Liver (tissue), 3 donors: ENCODE measurements at regions not wholly inside any gene's neighbourhood (a gene's known extent, or its start where the extent isn't known, plus 50 kb on each side); places are given as distances from the start of the nearest gene placed in this dataset.

Experiments used
- CTCF ChIP-seq: fragments of 150-350 bp; IDR thresholded peaks from 2 replicates; pipeline ENCODE4 v1.5.1; 2017; ENCODE audit warnings: improper control_type of control experiment, low read depth, low read length; ENCODE audit not compliant: missing input control
- EGR1 ChIP-seq, 2 donors: IDR thresholded peaks; 2 replicates each; pipeline ENCODE4 v1.6.1; 2016 to 2018; ENCODE audit warnings: antibody characterized with exemption in 2 of 2, low read depth in 2 of 2
- FOXA1 ChIP-seq: IDR thresholded peaks from 2 replicates; pipeline ENCODE4 v1.6.1; 2016; ENCODE audit warnings: antibody characterized with exemption
- GABPA ChIP-seq, 2 donors: IDR thresholded peaks in 1 of 2; conservative IDR thresholded peaks in 1 of 2; 2 replicates each; pipeline ENCODE4 v1.6.1; 2016; ENCODE audit warnings: antibody characterized with exemption in 2 of 2, mild to moderate bottlenecking in 1 of 2, moderate library complexity in 1 of 2
- HNF4A ChIP-seq, 2 donors: conservative IDR thresholded peaks; 2 replicates each; pipeline ENCODE4 v1.6.1; 2016; ENCODE audit warnings: antibody characterized with exemption in 2 of 2, mild to moderate bottlenecking in 2 of 2
- JUND ChIP-seq, 2 donors: IDR thresholded peaks; 2 replicates each; pipeline ENCODE4 v1.6.1; 2016; ENCODE audit warnings: antibody characterized with exemption in 2 of 2
- MAX ChIP-seq: IDR thresholded peaks from 2 replicates; pipeline ENCODE4 v1.6.1; 2016; ENCODE audit warnings: antibody characterized with exemption
- NR2F2 ChIP-seq: IDR thresholded peaks from 2 replicates; pipeline ENCODE4 v1.6.1; 2016; ENCODE audit warnings: antibody characterized with exemption
- RAD21 ChIP-seq, 2 donors: IDR thresholded peaks; 2 replicates each; pipeline ENCODE4 v1.6.1; 2016; ENCODE audit warnings: antibody characterized with exemption in 2 of 2, mild to moderate bottlenecking in 2 of 2
- RXRA ChIP-seq, 2 donors: IDR thresholded peaks; 2 replicates each; pipeline ENCODE4 v1.6.1; 2017 to 2018; ENCODE audit warnings: antibody characterized with exemption in 2 of 2, mild to moderate bottlenecking in 1 of 2
- YY1 ChIP-seq: IDR thresholded peaks from 2 replicates; pipeline ENCODE4 v1.6.1; 2016; ENCODE audit warnings: antibody characterized with exemption, mild to moderate bottlenecking
- TF ChIP-seq, protein P1 (sequence below): IDR thresholded peaks from 2 replicates; pipeline ENCODE4 v1.6.1; 2016; ENCODE audit warnings: antibody characterized with exemption, mild to moderate bottlenecking
- TF ChIP-seq, protein P2 (sequence below): IDR thresholded peaks from 2 replicates; pipeline ENCODE4 v1.6.1; 2016; ENCODE audit warnings: antibody characterized with exemption
- donor health status: healthy.
- donor health status: healthy.

- no peak for TF ChIP-seq CTCF
- no peak for TF ChIP-seq GABPA (IDR thresholded peaks at IDR 0.05 in 1 of 2, conservative IDR thresholded peaks at IDR 0.05 in 1 of 2)
- TF ChIP-seq, protein P1, sequence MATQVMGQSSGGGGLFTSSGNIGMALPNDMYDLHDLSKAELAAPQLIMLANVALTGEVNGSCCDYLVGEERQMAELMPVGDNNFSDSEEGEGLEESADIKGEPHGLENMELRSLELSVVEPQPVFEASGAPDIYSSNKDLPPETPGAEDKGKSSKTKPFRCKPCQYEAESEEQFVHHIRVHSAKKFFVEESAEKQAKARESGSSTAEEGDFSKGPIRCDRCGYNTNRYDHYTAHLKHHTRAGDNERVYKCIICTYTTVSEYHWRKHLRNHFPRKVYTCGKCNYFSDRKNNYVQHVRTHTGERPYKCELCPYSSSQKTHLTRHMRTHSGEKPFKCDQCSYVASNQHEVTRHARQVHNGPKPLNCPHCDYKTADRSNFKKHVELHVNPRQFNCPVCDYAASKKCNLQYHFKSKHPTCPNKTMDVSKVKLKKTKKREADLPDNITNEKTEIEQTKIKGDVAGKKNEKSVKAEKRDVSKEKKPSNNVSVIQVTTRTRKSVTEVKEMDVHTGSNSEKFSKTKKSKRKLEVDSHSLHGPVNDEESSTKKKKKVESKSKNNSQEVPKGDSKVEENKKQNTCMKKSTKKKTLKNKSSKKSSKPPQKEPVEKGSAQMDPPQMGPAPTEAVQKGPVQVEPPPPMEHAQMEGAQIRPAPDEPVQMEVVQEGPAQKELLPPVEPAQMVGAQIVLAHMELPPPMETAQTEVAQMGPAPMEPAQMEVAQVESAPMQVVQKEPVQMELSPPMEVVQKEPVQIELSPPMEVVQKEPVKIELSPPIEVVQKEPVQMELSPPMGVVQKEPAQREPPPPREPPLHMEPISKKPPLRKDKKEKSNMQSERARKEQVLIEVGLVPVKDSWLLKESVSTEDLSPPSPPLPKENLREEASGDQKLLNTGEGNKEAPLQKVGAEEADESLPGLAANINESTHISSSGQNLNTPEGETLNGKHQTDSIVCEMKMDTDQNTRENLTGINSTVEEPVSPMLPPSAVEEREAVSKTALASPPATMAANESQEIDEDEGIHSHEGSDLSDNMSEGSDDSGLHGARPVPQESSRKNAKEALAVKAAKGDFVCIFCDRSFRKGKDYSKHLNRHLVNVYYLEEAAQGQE: no peak
- no peak for TF ChIP-seq FOXA1
- no peak for TF ChIP-seq MAX
- TF ChIP-seq EGR1 (IDR thresholded peaks at IDR 0.05; ENCODE audit: low read depth in 2 of 2): no peak
- TF ChIP-seq RAD21 (IDR thresholded peaks at IDR 0.05): no peak
- no peak for TF ChIP-seq JUND (IDR thresholded peaks at IDR 0.05)
- TF ChIP-seq NR2F2: no peak
- TF ChIP-seq, protein P2, sequence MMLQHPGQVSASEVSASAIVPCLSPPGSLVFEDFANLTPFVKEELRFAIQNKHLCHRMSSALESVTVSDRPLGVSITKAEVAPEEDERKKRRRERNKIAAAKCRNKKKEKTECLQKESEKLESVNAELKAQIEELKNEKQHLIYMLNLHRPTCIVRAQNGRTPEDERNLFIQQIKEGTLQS: no peak
- TF ChIP-seq YY1: no peak
- TF ChIP-seq RXRA (IDR thresholded peaks at IDR 0.05): no peak
- no peak for TF ChIP-seq HNF4A (conservative IDR thresholded peaks at IDR 0.05)
Observed at GRCh38 chr1:233554037-233554436, 59.9 kb upstream of the KCNK1 start.
